CD4-positive, alpha-beta memory T cell (primary cell): ENCODE measurements at regions not wholly inside any gene's neighbourhood (a gene's known extent, or its start where the extent isn't known, plus 50 kb on each side); places are given as distances from the start of the nearest gene placed in this dataset.

Experiments used
- CTCF ChIA-PET: fragments of 350-600 bp; sonication (Branson Sonifier 250); formaldehyde crosslinking; loops from one replicate; lab custom pipeline; 2021; ENCODE audit warnings: inconsistent platforms; ENCODE audit not compliant: partially characterized antibody; lab: Charles Lee
- POLR2A ChIA-PET: fragments of 350-600 bp; sonication (Branson Sonifier 250); formaldehyde crosslinking; loops from one replicate; lab custom pipeline; 2021; ENCODE audit not compliant: partially characterized antibody; lab: Charles Lee
- DNase-seq, 5 donors: peaks; one replicate each; pipeline versions ENCODE4 v3.0.0 to v3.0.0-alpha.2; 2020 to 2022; ENCODE audit warnings: mixed read lengths in 1 of 5
- H3K27ac ChIP-seq: one replicate; pipeline ENCODE4 v1.7.0; 2013; ENCODE audit warnings: low read depth, low read length
- H3K27me3 ChIP-seq: 2 replicates; pipeline ENCODE4 v1.7.0; 2013; ENCODE audit warnings: mild to moderate bottlenecking, low read length, moderate library complexity; ENCODE audit not compliant: insufficient read depth
- H3K36me3 ChIP-seq: 2 replicates; pipeline ENCODE4 v1.7.0; 2013; ENCODE audit warnings: mild to moderate bottlenecking, low read length, moderate library complexity; ENCODE audit not compliant: insufficient read depth
- H3K4me1 ChIP-seq: 2 replicates; pipeline ENCODE4 v1.7.0; 2013; ENCODE audit warnings: mild to moderate bottlenecking, low read length, moderate library complexity; ENCODE audit not compliant: insufficient read depth
- H3K4me3 ChIP-seq, 2 donors: one replicate each; pipeline ENCODE4 v1.7.0; 2013; ENCODE audit warnings: low read length in 2 of 2, mild to moderate bottlenecking in 1 of 2
- H3K9me3 ChIP-seq, 2 donors: one replicate each; pipeline ENCODE4 v1.7.0; 2013; ENCODE audit warnings: low read length in 2 of 2, control low read depth in 1 of 2; ENCODE audit not compliant: control insufficient read depth in 1 of 2
- H3K27ac Mint-ChIP-seq, 7 donors: one replicate each; pipeline ENCODE4 v1.8.0; 2020 to 2021; ENCODE audit warnings: mixed read lengths in 7 of 7, mild to moderate bottlenecking in 6 of 7, inconsistent platforms in 3 of 7, moderate library complexity in 3 of 7
- H3K27me3 Mint-ChIP-seq, 2 donors: one replicate each; pipeline ENCODE4 v1.8.0; 2020 to 2021; ENCODE audit warnings: mixed read lengths in 2 of 2
- H3K36me3 Mint-ChIP-seq, 2 donors: one replicate each; pipeline ENCODE4 v1.8.0; 2020 to 2021; ENCODE audit warnings: mixed read lengths in 2 of 2, inconsistent platforms in 1 of 2, mild to moderate bottlenecking in 1 of 2
- H3K4me1 Mint-ChIP-seq, 4 donors: one replicate each; pipeline ENCODE4 v1.8.0; 2020 to 2021; ENCODE audit warnings: mixed read lengths in 4 of 4, mild to moderate bottlenecking in 1 of 4
- H3K4me3 Mint-ChIP-seq, 8 donors: one replicate each; pipeline ENCODE4 v1.8.0; 2020 to 2021; ENCODE audit warnings: mixed read lengths in 8 of 8, mild to moderate bottlenecking in 7 of 8, moderate library complexity in 6 of 8, inconsistent platforms in 3 of 8
- H3K9me3 Mint-ChIP-seq, 8 donors: one replicate each; pipeline ENCODE4 v1.8.0; 2020 to 2021; ENCODE audit warnings: mixed read lengths in 8 of 8, mild to moderate bottlenecking in 5 of 8, inconsistent platforms in 3 of 8, moderate library complexity in 1 of 8
- intact Hi-C: fragments of 100-400 bp; cut with micrococcal nuclease; formaldehyde crosslinking; loops from one replicate; pipeline ENCODE4 v1.15.1; 2023

DNA sequence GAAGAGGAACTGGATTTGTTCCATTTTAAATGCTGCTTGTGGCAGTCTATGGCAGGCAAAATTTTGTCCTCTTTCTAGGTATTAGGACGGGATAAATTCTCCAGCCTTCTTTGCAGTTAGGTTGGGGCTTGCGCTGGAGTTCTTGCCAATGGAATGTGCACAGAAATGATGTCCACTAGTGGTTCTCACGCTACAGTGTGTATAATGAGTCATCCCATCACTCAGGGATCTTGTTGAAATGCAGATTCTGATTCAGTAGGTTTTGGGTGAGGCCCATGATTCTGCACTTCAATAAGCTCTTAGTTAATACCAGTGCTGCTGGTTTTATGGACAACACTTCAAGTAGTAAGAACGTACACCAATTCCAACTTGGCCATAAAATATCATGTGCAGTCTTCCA, 317.6 kb upstream of the KLF4 start:
- H3K9me3 Mint-ChIP-seq: peaks cover 0 to 18% (median 3%) of the 10 kb centered on the region in 8 donors
- Histone ChIP-seq H3K27me3 (no peaks in the 10 kb centered on the region), H3K36me3 (no peaks in the 10 kb centered on the region), H3K4me1 (no peaks in the 10 kb centered on the region), H3K27ac (no peak overlapping the region), H3K9me3 (no peaks in the 10 kb centered on the region), H3K4me3 (no peak overlapping the region)
- H3K27ac Mint-ChIP-seq: no peak overlapping the region
- ChIA-PET CTCF (no interaction called here), POLR2A (no interaction called here)
- no peaks in the 10 kb centered on the region for H3K36me3 Mint-ChIP-seq
- intact Hi-C loops: no loop called here
- no peak overlapping the region for H3K4me3 Mint-ChIP-seq
- no peak for DNase-seq
- no peaks in the 10 kb centered on the region for H3K4me1 Mint-ChIP-seq
- no peaks in the 10 kb centered on the region for H3K27me3 Mint-ChIP-seq

DNA sequence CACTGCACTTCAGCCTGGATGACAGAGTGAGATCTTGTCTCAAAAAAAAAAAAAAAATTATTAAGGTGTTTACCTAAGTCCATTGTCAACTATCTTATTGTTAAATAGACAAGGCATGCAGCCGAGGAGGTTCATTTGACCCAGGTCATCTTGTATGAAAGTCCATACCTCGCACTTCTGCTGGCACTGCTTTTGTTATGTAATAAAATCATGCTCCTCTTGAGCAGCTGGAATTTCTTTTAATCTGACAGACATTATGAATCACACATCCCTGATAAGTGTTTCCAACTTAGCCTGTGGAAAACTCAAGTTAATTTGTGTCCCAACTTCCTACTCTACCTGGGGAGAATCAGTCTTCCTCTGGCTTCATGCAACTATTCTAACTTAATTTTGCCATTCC, 315.6 kb upstream of the KLF4 start:
- no peaks in the 10 kb centered on the region for H3K4me1 Mint-ChIP-seq
- H3K4me3 Mint-ChIP-seq: no peak overlapping the region
- Histone ChIP-seq H3K27me3 (no peaks in the 10 kb centered on the region), H3K36me3 (no peaks in the 10 kb centered on the region), H3K4me3 (no peak overlapping the region), H3K27ac (no peak overlapping the region), H3K4me1 (no peaks in the 10 kb centered on the region), H3K9me3 (no peaks in the 10 kb centered on the region)
- DNase-seq: no peak
- CTCF ChIA-PET: no interaction called here
- H3K36me3 Mint-ChIP-seq: no peaks in the 10 kb centered on the region
- no peaks in the 10 kb centered on the region for H3K27me3 Mint-ChIP-seq
- no peak overlapping the region for H3K27ac Mint-ChIP-seq
- intact Hi-C loops: no loop called here
- H3K9me3 Mint-ChIP-seq: peaks cover 0 to 18% (median 3%) of the 10 kb centered on the region in 8 donors
- POLR2A ChIA-PET: no interaction called here

DNA sequence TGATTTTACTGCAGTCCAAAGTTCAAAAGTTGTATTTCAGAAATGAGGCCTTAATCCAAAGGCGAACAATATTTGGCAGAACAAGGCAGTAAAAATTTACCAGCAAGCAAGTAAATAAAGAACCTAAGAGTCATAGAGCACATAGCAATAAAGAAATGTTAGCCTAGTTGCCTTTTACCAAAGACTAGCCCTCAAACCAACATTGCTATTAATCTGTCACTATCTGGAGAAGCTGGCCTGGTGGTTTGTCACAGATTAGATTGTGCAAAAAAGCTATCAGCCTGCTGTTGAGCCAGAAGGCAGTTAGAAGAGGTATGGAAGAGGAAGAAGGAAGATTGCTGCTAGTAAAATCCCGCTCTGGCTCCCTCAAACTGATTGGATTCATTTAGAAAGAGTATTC, 304.7 kb upstream of the KLF4 start:
- H3K36me3 Mint-ChIP-seq: no peaks in the 10 kb centered on the region
- Histone ChIP-seq H3K36me3 (no peaks in the 10 kb centered on the region), H3K27me3 (no peaks in the 10 kb centered on the region), H3K27ac (no peak overlapping the region), H3K4me1 (no peaks in the 10 kb centered on the region), H3K4me3 (no peak overlapping the region), H3K9me3 (no peaks in the 10 kb centered on the region)
- peaks cover 0 to 4% (median 0%) of the 10 kb centered on the region in 8 donors for H3K9me3 Mint-ChIP-seq
- H3K4me3 Mint-ChIP-seq: no peak overlapping the region
- intact Hi-C loops: no loop called here
- CTCF ChIA-PET: no interaction called here
- no peaks in the 10 kb centered on the region for H3K4me1 Mint-ChIP-seq
- POLR2A ChIA-PET: no interaction called here
- no peak overlapping the region for H3K27ac Mint-ChIP-seq
- no peak for DNase-seq
- H3K27me3 Mint-ChIP-seq: no peaks in the 10 kb centered on the region

DNA sequence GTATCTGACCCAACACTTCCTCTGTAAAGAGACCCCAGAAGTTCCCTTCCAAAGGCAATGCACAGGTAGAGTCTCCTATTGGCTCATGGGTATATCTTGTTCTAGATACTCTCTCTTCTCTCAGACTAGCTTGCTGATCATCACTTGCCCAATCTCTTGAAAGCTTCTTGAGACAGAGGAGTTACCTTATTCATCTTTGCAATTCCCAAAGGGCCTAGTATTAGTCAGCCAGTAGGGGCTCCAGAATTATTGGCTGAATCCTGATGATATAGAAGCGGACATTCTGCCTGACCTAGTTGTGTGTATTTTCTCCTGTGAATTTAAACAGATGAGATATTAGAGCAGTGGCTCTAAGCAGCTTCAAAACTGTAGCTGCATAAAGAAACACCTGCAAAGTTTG, 304.0 kb upstream of the KLF4 start:
- Mint-ChIP-seq H3K36me3 (no peaks in the 10 kb centered on the region), H3K27me3 (no peaks in the 10 kb centered on the region), H3K4me3 (no peak overlapping the region), H3K9me3 (peaks cover 0 to 4% (median 0%) of the 10 kb centered on the region in 8 donors), H3K4me1 (no peaks in the 10 kb centered on the region), H3K27ac (no peak overlapping the region)
- Histone ChIP-seq H3K9me3 (no peaks in the 10 kb centered on the region), H3K36me3 (no peaks in the 10 kb centered on the region), H3K4me3 (no peak overlapping the region), H3K27ac (no peak overlapping the region), H3K4me1 (no peaks in the 10 kb centered on the region), H3K27me3 (no peaks in the 10 kb centered on the region)
- ChIA-PET POLR2A (no interaction called here), CTCF (no interaction called here)
- intact Hi-C loops: no loop called here
- DNase-seq: no peak

DNA sequence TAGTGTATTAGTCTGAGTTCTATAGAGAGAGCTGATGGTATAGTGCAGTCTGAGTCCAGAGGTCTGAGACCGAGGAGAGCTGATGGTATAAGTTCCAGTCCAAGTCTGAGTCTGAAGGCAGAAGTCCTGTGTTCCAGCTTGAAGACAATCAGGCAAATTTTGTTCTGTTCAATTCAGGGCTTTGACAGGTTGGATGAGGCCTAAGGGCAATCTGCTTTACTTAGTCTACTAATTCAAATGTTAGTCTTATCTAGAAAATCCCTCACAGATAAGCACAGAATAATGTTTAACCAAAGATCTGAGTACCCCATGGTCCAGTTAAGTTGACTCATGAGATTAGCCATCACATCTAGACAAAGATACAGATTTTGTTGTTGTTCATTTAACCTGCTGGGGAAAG, 303.0 kb upstream of the KLF4 start:
- H3K27ac ChIP-seq: no peak overlapping the region
- H3K9me3 ChIP-seq: no peaks in the 10 kb centered on the region
- no peaks in the 10 kb centered on the region for H3K4me1 ChIP-seq
- no peak overlapping the region for H3K4me3 ChIP-seq
- no peaks in the 10 kb centered on the region for H3K36me3 ChIP-seq
- no peaks in the 10 kb centered on the region for H3K4me1 Mint-ChIP-seq
- no peaks in the 10 kb centered on the region for H3K27me3 ChIP-seq
- CTCF ChIA-PET: no interaction called here
- no peaks in the 10 kb centered on the region for H3K27me3 Mint-ChIP-seq
- H3K4me3 Mint-ChIP-seq: no peak overlapping the region
- DNase-seq: no peak
- no peak overlapping the region for H3K27ac Mint-ChIP-seq
- intact Hi-C loops: no loop called here
- no peaks in the 10 kb centered on the region for H3K36me3 Mint-ChIP-seq
- POLR2A ChIA-PET: no interaction called here
- peaks cover 0 to 4% (median under 1%) of the 10 kb centered on the region in 8 donors for H3K9me3 Mint-ChIP-seq

DNA sequence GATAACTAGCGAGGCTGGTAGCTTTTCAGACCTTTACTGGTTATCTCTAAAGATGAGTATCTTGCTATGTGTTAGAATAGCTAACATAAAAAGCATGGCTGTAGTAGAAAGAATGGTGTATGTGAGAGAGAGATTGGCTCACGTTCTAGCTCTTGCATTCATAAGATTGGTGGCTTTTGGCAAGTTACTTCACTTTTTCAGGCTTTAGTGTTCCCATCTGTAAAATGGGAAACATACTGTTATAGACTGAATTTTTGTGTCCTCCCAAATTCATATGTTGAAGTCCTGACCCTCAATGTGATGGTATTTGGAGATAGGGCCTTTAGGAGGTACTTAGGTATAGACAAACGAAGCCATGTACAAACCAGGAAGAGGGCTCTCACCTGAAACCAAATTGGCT, 302.4 kb upstream of the KLF4 start:
- DNase-seq: no peak
- H3K4me1 ChIP-seq: no peaks in the 10 kb centered on the region
- ChIA-PET POLR2A (no interaction called here), CTCF (no interaction called here)
- no peaks in the 10 kb centered on the region for H3K9me3 ChIP-seq
- H3K4me3 Mint-ChIP-seq: no peak overlapping the region
- intact Hi-C loops: no loop called here
- no peaks in the 10 kb centered on the region for H3K36me3 Mint-ChIP-seq
- no peaks in the 10 kb centered on the region for H3K27me3 ChIP-seq
- H3K36me3 ChIP-seq: no peaks in the 10 kb centered on the region
- no peak overlapping the region for H3K4me3 ChIP-seq
- no peaks in the 10 kb centered on the region for H3K4me1 Mint-ChIP-seq
- no peak overlapping the region for H3K27ac ChIP-seq
- peaks cover 0 to 4% (median under 1%) of the 10 kb centered on the region in 8 donors for H3K9me3 Mint-ChIP-seq
- H3K27ac Mint-ChIP-seq: no peak overlapping the region
- no peaks in the 10 kb centered on the region for H3K27me3 Mint-ChIP-seq

DNA sequence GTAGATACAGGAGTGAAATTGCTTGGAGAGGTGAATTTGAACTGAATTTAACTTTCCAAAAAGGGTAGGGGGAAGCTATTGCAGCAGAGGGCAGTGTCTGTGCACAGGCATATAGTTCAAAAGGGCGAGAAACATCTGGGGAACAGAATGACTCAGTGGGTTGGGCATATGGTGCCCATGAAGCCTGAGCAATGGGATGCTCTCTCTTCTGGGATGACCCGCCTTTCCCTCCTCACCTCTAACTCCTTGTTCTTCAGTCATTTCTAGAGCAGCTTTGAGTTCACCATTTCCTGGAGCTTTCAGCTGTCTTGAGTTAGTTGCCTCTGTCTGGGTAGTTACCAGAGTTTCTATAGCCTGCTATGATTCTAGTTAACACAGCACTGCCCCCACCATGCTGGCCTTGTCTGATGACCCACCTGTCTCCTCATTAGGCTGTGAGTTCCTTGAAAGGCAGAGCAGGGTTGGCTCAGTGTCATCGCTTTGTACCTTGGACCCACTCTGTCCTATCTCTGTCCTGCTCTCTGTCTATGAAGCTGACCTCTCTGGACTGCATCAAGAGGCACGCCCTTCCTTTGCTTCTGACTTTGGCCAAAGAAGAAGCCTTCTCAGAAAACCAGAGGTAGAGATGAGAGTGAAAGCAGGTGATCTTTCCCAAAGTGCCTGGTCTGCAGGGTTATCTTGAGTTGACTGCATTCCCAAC, 299.6 kb upstream of the KLF4 start:
- no peaks in the 10 kb centered on the region for H3K4me1 Mint-ChIP-seq
- H3K4me3 Mint-ChIP-seq: no peak overlapping the region
- no peak for DNase-seq
- no peaks in the 10 kb centered on the region for H3K36me3 ChIP-seq
- POLR2A ChIA-PET: no interaction called here
- intact Hi-C loops: no loop called here
- no peaks in the 10 kb centered on the region for H3K27me3 Mint-ChIP-seq
- H3K27ac Mint-ChIP-seq: no peak overlapping the region
- H3K27me3 ChIP-seq: no peaks in the 10 kb centered on the region
- H3K9me3 ChIP-seq: no peaks in the 10 kb centered on the region
- no peaks in the 10 kb centered on the region for H3K36me3 Mint-ChIP-seq
- CTCF ChIA-PET: no interaction called here
- H3K27ac ChIP-seq: no peak overlapping the region
- peaks cover 0 to 6% (median 0%) of the 10 kb centered on the region in 8 donors for H3K9me3 Mint-ChIP-seq
- H3K4me1 ChIP-seq: no peaks in the 10 kb centered on the region
- no peak overlapping the region for H3K4me3 ChIP-seq

DNA sequence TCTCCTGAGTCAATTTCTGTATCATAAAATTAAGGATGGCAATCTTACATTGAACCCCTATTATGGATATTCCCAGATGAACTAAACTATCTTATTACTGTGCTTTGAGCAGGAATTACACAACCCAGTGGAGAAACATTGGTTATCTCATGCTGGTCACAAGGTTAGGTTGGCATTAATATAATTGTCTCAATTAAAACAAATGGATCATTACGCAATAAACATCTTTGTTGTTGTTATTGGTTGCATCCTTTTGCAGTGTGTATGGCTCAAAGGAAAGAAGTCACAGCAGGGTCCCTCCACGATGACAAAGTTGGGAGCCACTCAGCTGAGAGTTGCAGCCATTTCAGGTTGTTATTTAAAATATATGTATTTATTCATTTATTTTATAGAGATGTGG, 297.0 kb upstream of the KLF4 start:
- Histone ChIP-seq H3K4me1 (no peaks in the 10 kb centered on the region), H3K4me3 (no peak overlapping the region), H3K9me3 (no peaks in the 10 kb centered on the region), H3K36me3 (no peaks in the 10 kb centered on the region), H3K27me3 (no peaks in the 10 kb centered on the region), H3K27ac (no peak overlapping the region)
- Mint-ChIP-seq H3K9me3 (peaks cover 0 to 6% (median 0%) of the 10 kb centered on the region in 8 donors), H3K4me1 (no peaks in the 10 kb centered on the region), H3K27ac (no peak overlapping the region), H3K27me3 (no peaks in the 10 kb centered on the region), H3K36me3 (no peaks in the 10 kb centered on the region), H3K4me3 (no peak overlapping the region)
- DNase-seq: no peak
- ChIA-PET CTCF (no interaction called here), POLR2A (no interaction called here)
- intact Hi-C loops: no loop called here
